ENCODE measurements at regions not wholly inside any gene's neighbourhood (a gene's known extent, or its start where the extent isn't known, plus 50 kb on each side); places are given as distances from the start of the nearest gene placed in this dataset.

DNA sequence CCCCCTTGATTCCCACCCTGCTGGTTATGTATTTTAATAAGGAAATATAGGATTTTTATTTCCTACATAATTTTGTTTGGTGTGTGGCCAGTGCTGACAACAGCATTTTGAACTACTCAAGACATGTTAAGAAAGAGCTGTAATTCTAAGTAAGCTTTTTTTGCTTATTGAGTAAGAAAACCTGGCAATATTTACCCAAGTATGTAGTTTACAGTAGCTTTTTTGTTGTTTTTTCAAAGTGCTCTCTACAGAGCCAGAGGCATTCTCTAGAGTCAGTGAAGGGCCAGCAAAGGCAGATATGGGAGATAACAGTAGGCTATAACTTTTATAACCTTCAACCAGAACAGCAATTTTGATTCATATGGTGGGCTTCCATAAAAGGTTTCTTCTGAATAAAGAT is 63.2 kb upstream of the TMEM168 start:
- Histone ChIP-seq H3K79me2 (ENCODE audit: insufficient read depth, low read length) (no peaks in the 10 kb centered on the region), H3K4me2 (ENCODE audit: low read length) (no peak overlapping the region), H3K27ac (ENCODE audit: low read depth, low read length) (no peak overlapping the region), H3K9me2 (ENCODE audit: insufficient read depth) (no peaks in the 10 kb centered on the region), H4K20me1 (ENCODE audit: insufficient read depth) (no peaks in the 10 kb centered on the region), H3K4me1 (ENCODE audit: control insufficient read depth in 1 of 2, insufficient read depth in 2 of 2, low read length in 2 of 2) (no peaks in the 10 kb centered on the region), H2AFZ (ENCODE audit: low read depth, low read length, poor library complexity, severe bottlenecking) (no peak overlapping the region), H3K27me3 (ENCODE audit: insufficient read depth, low read length) (no peaks in the 10 kb centered on the region), H3K9ac (ENCODE audit: low read length) (no peak overlapping the region), H3K9me3 (ENCODE audit: control insufficient read depth in 1 of 2, insufficient read depth in 1 of 2, low read depth in 1 of 2, low read length in 2 of 2) (no peaks in the 10 kb centered on the region), H3K36me3 (ENCODE audit: control insufficient read depth in 1 of 2, insufficient read depth in 2 of 2, low read length in 2 of 2) (no peaks in the 10 kb centered on the region), H3K4me3 (replicated peaks in 1 of 2; ENCODE audit: low read depth in 1 of 2, low read length in 2 of 2) (no peak overlapping the region)
- CTCF ChIA-PET: no interaction called here
- no peak for ATAC-seq
- POLR2A ChIA-PET: no interaction called here
- intact Hi-C loops (cut with micrococcal nuclease): no loop called here
- RAD21 ChIA-PET (ENCODE audit: low non-redundant PET in 1 of 2, low total read pairs in 2 of 2, uncharacterized antibody in 2 of 2, unreplicated experiment in 2 of 2): no interaction called here
- DNase-seq (ENCODE audit: low read depth, low spot score): no peak
- no TSS peak for BruUV-seq (replicated peaks)
- TF ChIP-seq SP1 (IDR thresholded peaks at IDR 0.05; ENCODE audit: low read depth): no peak
- TF ChIP-seq TCF7L2 (IDR thresholded peaks at IDR 0.05; ENCODE audit: borderline replicate concordance, extremely low read depth, insufficient read depth, insufficient read length): no peak
- no peak for TF ChIP-seq CEBPB (IDR thresholded peaks at IDR 0.05; ENCODE audit: low read depth)
- no peak for TF ChIP-seq CBX3 (IDR thresholded peaks at IDR 0.05; ENCODE audit: low read depth)
- TF ChIP-seq SIN3A (IDR thresholded peaks at IDR 0.05; ENCODE audit: low read depth): no peak
- TF ChIP-seq, protein P1, sequence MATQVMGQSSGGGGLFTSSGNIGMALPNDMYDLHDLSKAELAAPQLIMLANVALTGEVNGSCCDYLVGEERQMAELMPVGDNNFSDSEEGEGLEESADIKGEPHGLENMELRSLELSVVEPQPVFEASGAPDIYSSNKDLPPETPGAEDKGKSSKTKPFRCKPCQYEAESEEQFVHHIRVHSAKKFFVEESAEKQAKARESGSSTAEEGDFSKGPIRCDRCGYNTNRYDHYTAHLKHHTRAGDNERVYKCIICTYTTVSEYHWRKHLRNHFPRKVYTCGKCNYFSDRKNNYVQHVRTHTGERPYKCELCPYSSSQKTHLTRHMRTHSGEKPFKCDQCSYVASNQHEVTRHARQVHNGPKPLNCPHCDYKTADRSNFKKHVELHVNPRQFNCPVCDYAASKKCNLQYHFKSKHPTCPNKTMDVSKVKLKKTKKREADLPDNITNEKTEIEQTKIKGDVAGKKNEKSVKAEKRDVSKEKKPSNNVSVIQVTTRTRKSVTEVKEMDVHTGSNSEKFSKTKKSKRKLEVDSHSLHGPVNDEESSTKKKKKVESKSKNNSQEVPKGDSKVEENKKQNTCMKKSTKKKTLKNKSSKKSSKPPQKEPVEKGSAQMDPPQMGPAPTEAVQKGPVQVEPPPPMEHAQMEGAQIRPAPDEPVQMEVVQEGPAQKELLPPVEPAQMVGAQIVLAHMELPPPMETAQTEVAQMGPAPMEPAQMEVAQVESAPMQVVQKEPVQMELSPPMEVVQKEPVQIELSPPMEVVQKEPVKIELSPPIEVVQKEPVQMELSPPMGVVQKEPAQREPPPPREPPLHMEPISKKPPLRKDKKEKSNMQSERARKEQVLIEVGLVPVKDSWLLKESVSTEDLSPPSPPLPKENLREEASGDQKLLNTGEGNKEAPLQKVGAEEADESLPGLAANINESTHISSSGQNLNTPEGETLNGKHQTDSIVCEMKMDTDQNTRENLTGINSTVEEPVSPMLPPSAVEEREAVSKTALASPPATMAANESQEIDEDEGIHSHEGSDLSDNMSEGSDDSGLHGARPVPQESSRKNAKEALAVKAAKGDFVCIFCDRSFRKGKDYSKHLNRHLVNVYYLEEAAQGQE (IDR thresholded peaks at IDR 0.05; ENCODE audit: low read depth): no peak

- POLR2A ChIA-PET: no interaction called here
- DNase-seq (ENCODE audit: low read depth, low spot score) (no peak), ATAC-seq (no peak)
- RAD21 ChIA-PET (ENCODE audit: low non-redundant PET in 1 of 2, low total read pairs in 2 of 2, uncharacterized antibody in 2 of 2, unreplicated experiment in 2 of 2): no interaction called here
- H3K36me3 ChIP-seq (ENCODE audit: control insufficient read depth in 1 of 2, insufficient read depth in 2 of 2, low read length in 2 of 2): no peaks in the 10 kb centered on the region
- no TSS peak for BruUV-seq (replicated peaks)
- no peaks in the 10 kb centered on the region for H4K20me1 ChIP-seq (ENCODE audit: insufficient read depth)
- H3K9me2 ChIP-seq (ENCODE audit: insufficient read depth): 0 out of 2 replicates have a peak, but pooled peaks cover 3% of the 10 kb centered on the region
- H3K27ac ChIP-seq (ENCODE audit: low read depth, low read length): no peak overlapping the region
- no peaks in the 10 kb centered on the region for H3K9me3 ChIP-seq (ENCODE audit: control insufficient read depth in 1 of 2, insufficient read depth in 1 of 2, low read depth in 1 of 2, low read length in 2 of 2)
- H3K4me3 ChIP-seq (replicated peaks in 1 of 2; ENCODE audit: low read depth in 1 of 2, low read length in 2 of 2): no peak overlapping the region
- intact Hi-C loops (cut with micrococcal nuclease): no loop called here
- no peaks in the 10 kb centered on the region for H3K27me3 ChIP-seq (ENCODE audit: insufficient read depth, low read length)
- no peaks in the 10 kb centered on the region for H3K79me2 ChIP-seq (ENCODE audit: insufficient read depth, low read length)
- CTCF ChIA-PET: no interaction called here
- H3K4me1 ChIP-seq (ENCODE audit: control insufficient read depth in 1 of 2, insufficient read depth in 2 of 2, low read length in 2 of 2): no peaks in the 10 kb centered on the region
- no peak overlapping the region for H3K9ac ChIP-seq (ENCODE audit: low read length)
- H3K4me2 ChIP-seq (ENCODE audit: low read length): no peak overlapping the region
- H2AFZ ChIP-seq (ENCODE audit: low read depth, low read length, poor library complexity, severe bottlenecking): no peak overlapping the region
- TF ChIP-seq SIN3A (IDR thresholded peaks at IDR 0.05; ENCODE audit: low read depth) (no peak), TCF7L2 (IDR thresholded peaks at IDR 0.05; ENCODE audit: borderline replicate concordance, extremely low read depth, insufficient read depth, insufficient read length) (no peak), CEBPB (IDR thresholded peaks at IDR 0.05; ENCODE audit: low read depth) (no peak), ZBTB33 (IDR thresholded peaks at IDR 0.05; ENCODE audit: extremely low read depth, insufficient replicate concordance, low read length) (no peak), ATF3 (IDR thresholded peaks at IDR 0.05) (no peak), POLR2A (IDR thresholded peaks at IDR 0.05; ENCODE audit: borderline replicate concordance, extremely low read depth, insufficient read depth, insufficient read length) (no peak), POLR2AphosphoS5 (IDR thresholded peaks at IDR 0.05; ENCODE audit: low read depth, low read length) (no peak), ZFX (IDR thresholded peaks at IDR 0.05) (no peak)
- TF ChIP-seq, protein P1 (IDR thresholded peaks at IDR 0.05; ENCODE audit: low read depth): no peak
Observed at GRCh38 chr7:112843151-112843550, 53.0 kb upstream of the TMEM168 start.
